Activated naive CD4-positive, alpha-beta T cell (primary cell): ENCODE measurements at regions not wholly inside any gene's neighbourhood (a gene's known extent, or its start where the extent isn't known, plus 50 kb on each side); places are given as distances from the start of the nearest gene placed in this dataset.

ENCODE experiments used
- DNase-seq, 4 experiments: peaks; one replicate each; lab custom pipeline; 2025; lab: John Stamatoyannopoulos, UW

DNA sequence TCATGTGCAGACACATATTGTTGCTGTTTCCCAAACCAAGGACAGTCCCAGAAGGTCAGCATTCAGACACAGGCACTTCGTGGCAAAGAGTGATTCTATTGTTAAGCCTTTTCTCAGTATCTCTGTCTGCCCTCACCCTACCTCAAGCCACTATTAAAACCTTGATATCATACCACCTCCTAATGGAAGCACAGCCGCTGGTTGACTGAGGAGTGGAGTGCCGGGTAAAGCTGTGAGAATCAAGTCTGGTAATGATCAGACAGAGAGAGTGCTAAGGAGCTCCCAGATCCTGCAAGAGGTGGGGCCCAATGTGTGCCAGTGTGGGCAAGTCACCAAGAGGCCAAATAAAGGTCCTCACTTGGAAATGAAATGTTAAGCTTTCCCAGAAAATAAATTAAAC lies 819.5 kb downstream of the BCL11A start:
- no peak for DNase-seq

- no peak for DNase-seq
These were observed 819.9 kb downstream of the BCL11A start for GRCh38 chr2:59733567-59733930.

- DNase-seq: no peak
These were observed 820.4 kb downstream of the BCL11A start for GRCh38 chr2:59732871-59733566.

GRCh38 chr2:59727121-59727590 lies 826.3 kb downstream of the BCL11A start:
- DNase-seq: no peak

GRCh38 chr2:59726228-59727120 lies 827.0 kb downstream of the BCL11A start:
- no peak for DNase-seq

GRCh38 chr2:59724746-59725145 lies 828.7 kb downstream of the BCL11A start:
- no peak for DNase-seq

GRCh38 chr2:59720296-59720866 lies 833.1 kb downstream of the BCL11A start:
- DNase-seq: no peak

- no peak for DNase-seq
These were observed 839.9 kb downstream of the BCL11A start for GRCh38 chr2:59713577-59713976.

- no peak for DNase-seq
These were observed 842.3 kb downstream of the BCL11A start for GRCh38 chr2:59711121-59711520.

GRCh38 chr2:59706729-59707128 lies 846.7 kb downstream of the BCL11A start:
- no peak for DNase-seq

GRCh38 chr2:59703796-59704195 lies 849.7 kb downstream of the BCL11A start:
- DNase-seq: no peak

DNA sequence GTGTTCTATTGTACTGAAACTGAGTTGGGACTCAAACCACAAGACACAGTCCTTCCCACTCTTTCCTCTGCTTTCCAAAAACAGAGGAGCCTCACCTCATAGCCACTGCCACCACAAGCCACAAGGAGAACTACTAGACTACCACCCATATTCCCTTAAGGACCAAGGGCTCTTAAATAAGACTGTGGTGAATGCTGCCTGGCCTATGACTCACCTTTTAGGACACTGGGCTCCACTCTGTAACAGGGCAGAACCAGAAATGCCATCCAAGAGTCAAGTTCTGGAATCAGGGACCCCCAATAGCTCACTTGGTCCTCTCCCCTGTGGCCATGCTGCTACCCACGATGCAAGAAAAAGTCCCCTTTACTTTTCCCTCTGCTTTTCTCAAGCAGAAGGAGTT lies 851.4 kb downstream of the BCL11A start:
- DNase-seq: no peak

GRCh38 chr2:59701271-59701994 lies 852.0 kb downstream of the BCL11A start:
- DNase-seq: no peak

- DNase-seq: no peak
These were observed 859.3 kb downstream of the BCL11A start for GRCh38 chr2:59694176-59694575.

- DNase-seq: no peak
These were observed 860.1 kb downstream of the BCL11A start for GRCh38 chr2:59693231-59693959.

- no peak for DNase-seq
These were observed 861.8 kb downstream of the BCL11A start for GRCh38 chr2:59691518-59692190.

- no peak for DNase-seq
These were observed 862.6 kb downstream of the BCL11A start for GRCh38 chr2:59690849-59691248.

DNA sequence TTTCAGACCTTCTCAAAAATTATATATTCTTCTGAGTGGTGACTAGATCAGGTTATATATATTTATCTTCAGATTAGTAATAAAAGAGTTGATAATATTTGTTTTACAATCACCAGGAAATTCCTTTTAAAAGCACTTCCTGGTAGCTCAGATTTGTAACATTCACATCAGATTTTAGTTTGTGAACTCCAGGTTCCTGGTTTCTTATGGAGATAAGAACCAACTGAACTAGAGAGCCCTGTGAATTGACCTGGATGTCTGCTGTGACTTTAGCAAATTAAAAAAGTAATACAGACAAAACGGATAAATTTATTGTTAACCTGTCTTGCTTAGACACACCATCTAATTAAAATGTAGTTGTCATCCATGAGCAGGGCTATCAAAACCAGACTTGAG lies 868.7 kb downstream of the BCL11A start:
- no peak for DNase-seq

- DNase-seq: no peak
These were observed 869.2 kb downstream of the BCL11A start for GRCh38 chr2:59684116-59684770.

GRCh38 chr2:59680863-59681262 lies 872.6 kb downstream of the BCL11A start:
- DNase-seq: no peak
